Endodermal cell (in vitro differentiated cells): ENCODE measurements at regions not wholly inside any gene's neighbourhood (a gene's known extent, or its start where the extent isn't known, plus 50 kb on each side); places are given as distances from the start of the nearest gene placed in this dataset.

Experiments
- DNase-seq: peaks from one replicate; pipeline ENCODE4 v3.0.0-alpha.2; 2017
- H3K27ac ChIP-seq: 2 replicates; pipeline ENCODE4 v1.5.1; 2013; ENCODE audit warnings: mild to moderate bottlenecking, low read depth, low read length, moderate library complexity
- H3K27me3 ChIP-seq: 2 replicates; pipeline ENCODE4 v1.6.1; 2013; ENCODE audit warnings: mild to moderate bottlenecking, low read length, moderate library complexity; ENCODE audit not compliant: insufficient read depth, control insufficient read depth, poor library complexity, severe bottlenecking
- H3K36me3 ChIP-seq: 2 replicates; pipeline ENCODE4 v1.7.0; 2013; ENCODE audit warnings: mild to moderate bottlenecking, low read length, moderate library complexity; ENCODE audit not compliant: control insufficient read depth, insufficient read depth
- H3K4me1 ChIP-seq: one replicate; pipeline ENCODE4 v1.7.0; 2013; ENCODE audit warnings: low read length; ENCODE audit not compliant: control insufficient read depth, insufficient read depth
- H3K4me3 ChIP-seq: 2 replicates; pipeline ENCODE4 v1.5.1; 2013; ENCODE audit warnings: mild to moderate bottlenecking, low read length, moderate library complexity
- H3K9ac ChIP-seq: 2 replicates; pipeline ENCODE4 v1.6.1; 2013; ENCODE audit warnings: mild to moderate bottlenecking, low read length, moderate library complexity; ENCODE audit not compliant: poor library complexity, severe bottlenecking; ENCODE audit errors: extremely low read depth
- H3K9me3 ChIP-seq: 2 replicates; pipeline ENCODE4 v1.6.1; 2013; ENCODE audit warnings: mild to moderate bottlenecking, low read length, moderate library complexity; ENCODE audit not compliant: control insufficient read depth
- H3K27ac Mint-ChIP-seq: 2 replicates; pipeline ENCODE4 v1.8.0; 2020; ENCODE audit warnings: mixed read lengths
- H3K27me3 Mint-ChIP-seq: 2 replicates; pipeline ENCODE4 v1.8.0; 2021; ENCODE audit warnings: mild to moderate bottlenecking, mixed read lengths; ENCODE audit not compliant: insufficient read depth
- H3K36me3 Mint-ChIP-seq: 2 replicates; pipeline ENCODE4 v1.8.0; 2020; ENCODE audit warnings: low read depth, mixed read lengths
- H3K4me1 Mint-ChIP-seq: 2 replicates; pipeline ENCODE4 v1.8.0; 2020; ENCODE audit warnings: mixed read lengths
- H3K4me3 Mint-ChIP-seq: 2 replicates; pipeline ENCODE4 v1.8.0; 2020; ENCODE audit warnings: mild to moderate bottlenecking, moderate library complexity, mixed read lengths
- H3K9me3 Mint-ChIP-seq: 2 replicates; pipeline ENCODE4 v1.8.0; 2020; ENCODE audit warnings: mild to moderate bottlenecking, mixed read lengths
- CTCF ChIP-seq: fragments of 200-600 bp; sonication (generic); conservative IDR thresholded peaks from 2 replicates; pipeline ENCODE4 v1.5.0; 2021; ENCODE audit warnings: antibody characterized with exemption, mild to moderate bottlenecking
- WGBS, 2 experiments: methylation state at CpG; one replicate each; pipeline versions ENCODE4 v1.1.5 to v1.1.7; 2013; ENCODE audit warnings: missing lambda C conversion rate in 2 of 2, mixed read lengths in 1 of 2; ENCODE audit not compliant: insufficient coverage in 1 of 2, insufficient read length in 1 of 2; 5-methylcytosine and 5-hydroxymethylcytosine counted together

- Mint-ChIP-seq H3K4me1 (peaks cover 3% of the 10 kb centered on the region), H3K27ac (no peak overlapping the region), H3K9me3 (peaks cover 15% of the 10 kb centered on the region), H3K27me3 (no peaks in the 10 kb centered on the region), H3K36me3 (no peaks in the 10 kb centered on the region), H3K4me3 (no peak overlapping the region)
- TF ChIP-seq CTCF, result no peak
- H3K36me3 ChIP-seq, result no peaks in the 10 kb centered on the region
- DNase-seq, result no peak
- no peak overlapping the region for H3K9ac ChIP-seq
- H3K9me3 ChIP-seq, result peaks cover 16% of the 10 kb centered on the region
- 80% methylated on average over 1 of the region's 1 CpG; no CpG with 5 or more reads in 1 of the 2 experiments for WGBS, 2 experiments
- H3K4me3 ChIP-seq, result no peak overlapping the region
- no peaks in the 10 kb centered on the region for H3K27me3 ChIP-seq
- H3K4me1 ChIP-seq, result no peaks in the 10 kb centered on the region
- H3K27ac ChIP-seq, result no peak overlapping the region
Observed at GRCh38 chr4:159762672-159763071, 659.8 kb downstream of the RAPGEF2 start.

GRCh38 chr4:159764343-159764952, 661.6 kb downstream of the RAPGEF2 start:
- no peak overlapping the region for H3K27ac Mint-ChIP-seq
- H3K27me3 Mint-ChIP-seq, result no peaks in the 10 kb centered on the region
- DNase-seq, result peak; percentile 63
- peaks cover 4% of the 10 kb centered on the region for H3K4me1 Mint-ChIP-seq
- no peak overlapping the region for H3K4me3 Mint-ChIP-seq
- no peak overlapping the region for H3K4me3 ChIP-seq
- no peaks in the 10 kb centered on the region for H3K36me3 Mint-ChIP-seq
- H3K9ac ChIP-seq, result no peak overlapping the region
- no peaks in the 10 kb centered on the region for H3K36me3 ChIP-seq
- H3K9me3 ChIP-seq, result peaks cover 16% of the 10 kb centered on the region
- WGBS, 2 experiments, result 52 to 64% methylated on average over 4 to 5 of the region's 5 CpGs
- no peaks in the 10 kb centered on the region for H3K27me3 ChIP-seq
- H3K4me1 ChIP-seq, result no peaks in the 10 kb centered on the region
- H3K27ac ChIP-seq, result no peak overlapping the region
- peaks cover 12% of the 10 kb centered on the region for H3K9me3 Mint-ChIP-seq
- TF ChIP-seq CTCF, result peak; percentile 84

- H3K36me3 ChIP-seq, result no peaks in the 10 kb centered on the region
- no peak overlapping the region for H3K9ac ChIP-seq
- H3K27me3 ChIP-seq, result no peaks in the 10 kb centered on the region
- no peaks in the 10 kb centered on the region for H3K27me3 Mint-ChIP-seq
- 100% methylated on average over 1 of the region's 1 CpG; no CpG with 5 or more reads in 1 of the 2 experiments for WGBS, 2 experiments
- H3K27ac ChIP-seq, result no peak overlapping the region
- no peaks in the 10 kb centered on the region for H3K4me1 ChIP-seq
- no peak overlapping the region for H3K27ac Mint-ChIP-seq
- H3K4me3 Mint-ChIP-seq, result no peak overlapping the region
- no peak for TF ChIP-seq CTCF
- peaks cover 10% of the 10 kb centered on the region for H3K9me3 Mint-ChIP-seq
- no peak overlapping the region for H3K4me3 ChIP-seq
- peaks cover 16% of the 10 kb centered on the region for H3K9me3 ChIP-seq
- no peak for DNase-seq
- H3K4me1 Mint-ChIP-seq, result peaks cover 4% of the 10 kb centered on the region
- H3K36me3 Mint-ChIP-seq, result no peaks in the 10 kb centered on the region
Observed at GRCh38 chr4:159765382-159765781, 662.5 kb downstream of the RAPGEF2 start.
